ENCODE measurements at regions not wholly inside any gene's neighbourhood (a gene's known extent, or its start where the extent isn't known, plus 50 kb on each side); places are given as distances from the start of the nearest gene placed in this dataset.

- DNase-seq (ENCODE audit: low read depth), result no peak
These were observed 370.4 kb upstream of the PTPRD start for GRCh38 chr9:10983251-10983650.

DNA sequence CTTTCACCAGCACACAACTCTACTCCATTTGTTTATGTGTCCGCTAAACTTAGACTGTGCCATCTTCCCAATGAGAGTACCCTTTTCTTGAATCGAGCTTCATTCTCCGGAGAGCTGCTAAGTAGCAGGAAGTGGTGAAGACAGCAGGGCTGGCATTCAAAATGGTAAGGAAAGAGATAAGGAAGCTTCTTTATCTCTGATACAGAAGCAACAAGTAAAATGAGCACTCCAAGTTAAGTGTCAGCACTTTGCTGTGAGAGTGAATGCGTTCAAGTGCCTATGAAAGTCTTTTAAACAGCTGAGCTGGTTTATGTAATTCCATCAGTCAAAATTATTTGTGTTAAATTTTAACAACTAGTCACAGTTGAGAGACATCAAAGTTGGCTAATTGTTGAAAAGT is 386.8 kb upstream of the PTPRD start:
- no peak for DNase-seq (ENCODE audit: low read depth)

- no peak for DNase-seq (ENCODE audit: low read depth)
These were observed 388.7 kb upstream of the PTPRD start for GRCh38 chr9:11001546-11001945.

DNA sequence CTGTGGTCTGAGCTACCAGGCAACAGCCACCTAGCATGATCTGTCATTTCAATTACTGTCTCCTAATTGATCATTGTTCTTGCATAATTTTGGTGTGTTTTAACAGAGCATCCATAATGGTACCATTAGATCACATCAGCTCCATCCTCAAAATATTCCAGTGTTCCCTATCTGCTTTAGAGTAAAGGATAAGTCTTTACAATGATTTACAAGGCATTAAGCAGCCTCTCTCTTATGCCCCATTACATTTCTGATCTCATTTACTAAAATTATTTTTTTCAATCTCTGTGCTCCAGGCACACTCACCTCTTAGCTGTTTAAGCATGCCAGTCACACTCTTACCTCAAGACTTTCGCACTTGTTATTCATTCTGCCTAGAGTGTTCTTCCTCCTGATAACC is 389.9 kb upstream of the PTPRD start:
- DNase-seq (ENCODE audit: low read depth), result no peak

- DNase-seq (ENCODE audit: low read depth), result no peak
These were observed 391.0 kb upstream of the PTPRD start for GRCh38 chr9:11003836-11004235.

DNA sequence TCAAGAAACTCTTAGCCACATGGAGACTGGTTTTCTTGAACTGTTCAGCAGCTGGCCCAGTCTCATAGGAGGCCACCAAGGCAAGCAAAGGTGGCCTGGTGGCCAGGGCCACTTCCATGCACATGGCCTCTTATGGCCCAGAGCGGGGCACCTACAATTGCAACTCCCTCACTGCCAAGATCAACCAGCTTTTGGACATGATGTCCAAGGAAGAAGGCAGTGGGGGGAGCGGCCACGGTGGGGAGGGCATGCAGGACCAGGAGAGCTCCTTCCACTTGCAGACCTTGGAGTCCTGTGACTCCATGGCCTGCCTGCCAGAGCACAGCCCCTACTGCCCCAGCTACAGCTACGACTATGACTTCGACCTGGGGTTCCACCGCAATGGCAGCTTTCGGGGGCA is 398.9 kb upstream of the PTPRD start:
- DNase-seq (ENCODE audit: low read depth), result no peak

GRCh38 chr9:11016081-11016480 is 403.3 kb upstream of the PTPRD start:
- no peak for DNase-seq (ENCODE audit: low read depth)

DNA sequence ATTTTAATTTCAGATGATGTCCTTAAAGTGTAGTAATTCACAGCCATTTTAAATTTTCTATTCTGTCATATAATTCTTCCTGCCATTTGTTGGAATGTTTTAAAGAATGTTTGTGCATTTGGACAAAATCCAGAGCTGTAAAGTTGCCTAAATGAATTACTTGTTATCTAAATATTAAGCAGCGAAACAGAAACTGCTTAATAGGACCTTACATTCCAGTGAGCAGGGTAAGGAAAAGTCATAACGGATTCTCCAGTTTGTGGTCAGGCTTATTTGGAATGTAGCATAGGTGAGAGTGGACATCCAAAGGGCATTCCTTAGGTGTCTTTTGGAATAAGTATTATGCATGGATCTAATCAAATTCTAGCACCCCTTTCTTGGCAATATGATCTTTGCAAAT is 410.4 kb upstream of the PTPRD start:
- no peak for DNase-seq (ENCODE audit: low read depth)

GRCh38 chr9:11025775-11026174 is 413.0 kb upstream of the PTPRD start:
- no peak for DNase-seq (ENCODE audit: low read depth)

- DNase-seq (ENCODE audit: low read depth), result no peak
These were observed 425.6 kb upstream of the PTPRD start for GRCh38 chr9:11038366-11038765.

DNA sequence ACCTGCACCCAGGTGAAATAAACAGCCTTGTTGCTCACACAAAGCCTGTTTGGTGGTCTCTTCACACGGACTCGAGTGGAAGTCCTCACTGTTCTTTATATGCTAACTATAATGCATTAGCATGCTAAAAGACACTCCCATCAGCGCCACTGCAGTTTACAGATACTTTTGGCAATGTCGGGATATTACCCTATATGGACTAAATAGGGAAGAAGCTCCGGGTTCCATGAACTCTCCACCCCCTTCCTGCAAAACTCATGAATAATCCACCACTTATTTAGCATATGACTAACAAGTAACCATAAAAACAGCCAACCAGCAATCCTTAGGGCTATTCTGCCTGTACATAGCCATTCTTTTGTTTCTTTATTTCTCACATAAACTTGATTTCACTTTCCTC is 426.2 kb upstream of the PTPRD start:
- peak; percentile 42 for DNase-seq (ENCODE audit: low read depth)

- DNase-seq (ENCODE audit: low read depth), result no peak
These were observed 432.8 kb upstream of the PTPRD start for GRCh38 chr9:11045589-11045988.

- DNase-seq (ENCODE audit: low read depth), result no peak
These were observed 450.5 kb upstream of the PTPRD start for GRCh38 chr9:11063263-11063662.

- peak; percentile 76 for DNase-seq (ENCODE audit: low read depth)
These were observed 452.1 kb upstream of the PTPRD start for GRCh38 chr9:11064909-11065308.

GRCh38 chr9:11072176-11072575 is 459.4 kb upstream of the PTPRD start:
- DNase-seq (ENCODE audit: low read depth), result no peak

DNA sequence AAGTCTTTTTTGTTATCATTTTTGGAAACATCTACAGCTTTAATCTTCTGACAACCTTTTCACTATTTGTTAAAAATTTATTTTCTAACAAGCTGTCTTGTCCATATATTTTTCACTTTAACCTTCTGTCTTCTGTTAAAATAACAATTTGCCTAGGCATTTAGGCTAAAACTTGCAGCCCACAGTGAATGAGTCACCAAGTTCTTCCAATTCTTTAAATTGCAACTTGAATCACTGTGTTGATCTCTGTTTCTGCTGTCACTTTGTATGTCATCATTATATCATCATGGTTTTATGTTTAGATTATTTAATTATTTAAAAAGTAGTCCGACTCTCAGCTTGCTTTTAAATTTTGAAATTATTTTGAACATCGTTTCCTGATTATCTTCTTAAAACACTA is 473.8 kb upstream of the PTPRD start:
- DNase-seq (ENCODE audit: low read depth), result peak; percentile 42

DNA sequence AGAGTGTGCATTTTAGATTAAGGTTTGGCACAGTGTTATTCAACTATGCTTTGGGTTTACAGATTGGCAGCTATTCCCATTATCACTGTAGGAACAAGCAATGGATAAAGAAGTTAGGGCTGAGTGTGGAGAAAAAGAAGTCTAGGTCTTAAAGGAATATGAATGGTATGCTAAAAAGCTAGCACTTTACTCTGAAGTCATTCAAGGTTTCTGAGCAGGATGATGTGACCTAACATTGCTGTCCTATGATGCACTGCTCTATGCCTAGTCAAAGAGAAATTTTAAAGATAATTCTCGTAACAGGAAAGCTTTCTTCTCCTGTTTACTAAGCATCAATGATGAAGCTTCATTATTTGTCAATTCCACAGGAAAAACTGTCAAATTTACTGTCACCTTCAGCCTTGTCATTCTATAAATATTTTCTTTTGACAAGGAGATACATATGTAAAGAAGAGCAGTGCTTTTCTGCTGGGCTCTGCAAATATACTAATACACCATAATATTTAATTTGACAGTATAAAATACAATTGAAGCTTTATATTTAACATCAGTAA is 476.1 kb upstream of the PTPRD start:
- no peak for DNase-seq (ENCODE audit: low read depth)

DNA sequence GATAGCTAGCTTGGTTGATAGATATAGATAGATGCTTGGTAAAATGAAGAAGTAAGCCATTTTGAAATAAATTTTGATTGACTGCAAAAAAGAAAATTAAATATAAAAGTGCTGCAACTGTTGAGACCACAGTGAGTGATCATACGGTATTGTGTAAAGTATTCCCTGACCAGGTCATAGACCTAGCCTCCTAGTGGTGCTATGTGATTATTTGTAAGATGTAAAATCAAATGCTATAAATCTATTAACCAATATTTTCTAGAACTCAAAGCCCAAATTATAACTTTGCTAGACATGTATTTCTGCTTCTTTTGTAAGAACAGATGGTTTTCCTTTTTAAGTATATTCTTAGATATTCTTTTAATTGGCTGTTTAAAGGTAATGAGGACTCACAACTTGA is 480.2 kb upstream of the PTPRD start:
- no peak for DNase-seq (ENCODE audit: low read depth)

DNA sequence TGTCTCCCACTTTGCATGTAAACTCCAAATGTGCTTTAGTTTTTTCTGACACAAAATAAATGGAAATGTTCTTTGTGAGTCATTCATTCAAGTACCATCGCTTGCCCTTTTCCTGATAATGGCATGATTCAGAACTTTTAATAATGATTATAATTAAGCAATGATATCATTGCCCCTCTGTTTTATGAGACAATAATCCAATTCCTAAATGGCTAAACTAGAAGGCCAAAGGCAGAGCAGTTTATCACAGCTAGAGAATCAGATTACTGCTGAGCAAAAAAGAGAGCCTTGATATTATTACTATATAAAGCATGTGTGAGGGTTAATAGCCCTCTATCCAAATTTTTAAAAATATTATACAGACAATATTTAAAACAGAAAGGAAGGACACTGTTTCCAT is 484.2 kb upstream of the PTPRD start:
- no peak for DNase-seq (ENCODE audit: low read depth)

DNA sequence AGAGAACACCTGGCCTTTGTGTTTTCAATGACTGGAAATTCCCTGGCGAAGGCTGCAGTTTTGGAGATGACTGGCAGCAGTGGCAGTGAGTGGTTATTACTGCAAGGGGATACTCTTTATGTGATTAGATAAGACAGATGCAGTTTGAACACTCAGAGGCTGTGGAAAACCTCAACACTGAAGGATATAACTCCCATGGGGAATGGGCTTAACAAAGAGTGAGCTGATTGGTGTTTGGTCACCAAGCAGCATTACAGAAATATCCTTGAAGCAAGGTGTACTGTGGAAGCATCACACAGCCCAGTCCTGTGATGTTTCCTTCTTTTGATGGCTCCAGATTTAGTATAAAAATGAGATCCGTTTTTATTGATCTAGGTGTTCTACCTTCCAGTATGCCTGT is 490.7 kb upstream of the PTPRD start:
- DNase-seq (ENCODE audit: low read depth), result no peak

- DNase-seq (ENCODE audit: low read depth), result no peak
These were observed 494.4 kb upstream of the PTPRD start for GRCh38 chr9:11107196-11107595.

DNA sequence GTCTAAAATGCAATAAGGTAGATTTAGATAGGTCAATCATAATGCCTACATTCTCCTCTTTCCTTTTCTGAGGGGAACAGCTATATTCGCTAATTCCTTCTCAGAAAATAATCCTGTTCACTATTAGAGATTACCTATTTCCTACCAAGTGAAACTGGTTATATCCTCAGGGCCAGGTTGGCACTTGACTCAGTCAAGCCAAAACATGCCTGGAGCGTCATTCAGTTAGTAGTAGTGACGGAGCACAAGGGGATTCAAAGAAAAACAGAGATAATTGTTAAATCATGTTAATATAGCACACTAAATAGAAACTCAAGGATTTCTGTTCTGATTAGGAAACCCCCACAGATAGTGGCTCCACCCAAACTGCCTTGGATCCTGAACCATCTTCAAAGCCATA is 515.4 kb upstream of the PTPRD start:
- DNase-seq (ENCODE audit: low read depth), result no peak

- no peak for DNase-seq (ENCODE audit: low read depth)
These were observed 523.0 kb upstream of the PTPRD start for GRCh38 chr9:11135851-11136250.

DNA sequence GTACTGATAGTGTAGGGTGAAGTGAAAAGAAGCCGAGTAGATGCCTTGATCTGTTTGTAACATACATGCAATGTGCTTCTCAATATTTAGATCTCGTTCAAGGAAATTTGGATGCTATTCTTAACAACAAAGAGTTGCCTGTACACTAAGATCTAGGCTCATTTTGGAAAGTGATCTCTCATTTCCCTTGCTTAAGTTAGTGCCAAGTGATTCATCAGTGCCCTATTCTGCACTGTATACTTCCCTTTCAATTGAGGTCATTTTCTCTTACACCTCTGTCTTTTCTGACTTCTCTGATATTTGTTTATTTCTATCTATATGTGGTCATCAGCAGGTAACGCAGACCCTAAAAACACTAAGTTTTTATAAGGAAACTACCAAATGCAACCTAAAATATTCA is 528.6 kb upstream of the PTPRD start:
- DNase-seq (ENCODE audit: low read depth), result peak; percentile 54

Data from HT1080 (cell line).